SK-N-MC (cell line): ENCODE measurements at regions not wholly inside any gene's neighbourhood (a gene's known extent, or its start where the extent isn't known, plus 50 kb on each side); places are given as distances from the start of the nearest gene placed in this dataset.

ENCODE experiments used
- DNase-seq: peaks from one replicate; pipeline ENCODE4 v3.0.0-alpha.2; 2011; ENCODE audit warnings: low read depth, low spot score
- H3K27ac ChIP-seq: fragments of 200-600 bp; sonication (generic); 2 replicates; pipeline ENCODE4 v1.5.1; 2016; ENCODE audit warnings: mixed run types
- H3K36me3 ChIP-seq: fragments of 200-600 bp; sonication (generic); 2 replicates; pipeline ENCODE4 v1.6.1; 2017; ENCODE audit warnings: antibody characterized with exemption, low read length, mixed read lengths; ENCODE audit not compliant: insufficient read depth
- H3K4me3 ChIP-seq: fragments of 200-600 bp; sonication (generic); 2 replicates; pipeline ENCODE4 v1.5.1; 2016
- H3K9ac ChIP-seq: fragments of 200-600 bp; sonication (generic); 2 replicates; pipeline ENCODE4 v1.8.0; 2017; ENCODE audit warnings: mixed run types, mixed read lengths; ENCODE audit not compliant: insufficient read length
- H3K9me3 ChIP-seq: fragments of 200-600 bp; sonication (generic); 2 replicates; pipeline ENCODE4 v1.6.1; 2017; ENCODE audit warnings: low read depth, mild to moderate bottlenecking, antibody characterized with exemption, low read length, moderate library complexity, mixed read lengths
- EZH2 ChIP-seq: fragments of 200-600 bp; sonication (generic); IDR thresholded peaks from one replicate; pipeline ENCODE4 v1.6.1; 2017; ENCODE audit warnings: antibody characterized with exemption
- FOXP2 ChIP-seq: optimal IDR thresholded peaks from 2 replicates; pipeline ENCODE3; 2011; ENCODE audit warnings: mild to moderate bottlenecking, moderate library complexity; ENCODE audit not compliant: insufficient read depth; ENCODE audit errors: extremely low read length, control extremely low read depth
- POLR2AphosphoS5 ChIP-seq: IDR thresholded peaks from 2 replicates; pipeline ENCODE4 v1.6.1; 2012; ENCODE audit warnings: mild to moderate bottlenecking, low read depth, low read length, borderline replicate concordance

- H3K36me3 ChIP-seq, result no peaks in the 10 kb centered on the region
- no peak for TF ChIP-seq POLR2AphosphoS5
- no peak for TF ChIP-seq EZH2
- no peak for TF ChIP-seq FOXP2
- H3K4me3 ChIP-seq, result no peak overlapping the region
- H3K9me3 ChIP-seq, result no peaks in the 10 kb centered on the region
- no peak for DNase-seq
- no peak overlapping the region for H3K27ac ChIP-seq
- H3K9ac ChIP-seq, result no peak overlapping the region
These were observed 217.0 kb upstream of the CXCR4 start for GRCh38 chr2:136334967-136335366.

GRCh38 chr2:136332436-136333095 lies 214.6 kb upstream of the CXCR4 start:
- TF ChIP-seq EZH2 (no peak), POLR2AphosphoS5 (no peak), FOXP2 (no peak)
- Histone ChIP-seq H3K9me3 (no peaks in the 10 kb centered on the region), H3K9ac (no peak overlapping the region), H3K27ac (no peak overlapping the region), H3K36me3 (no peaks in the 10 kb centered on the region), H3K4me3 (no peak overlapping the region)
- DNase-seq, result no peak

- no peak for DNase-seq
- no peak overlapping the region for H3K9ac ChIP-seq
- TF ChIP-seq FOXP2 (no peak), EZH2 (no peak), POLR2AphosphoS5 (no peak)
- H3K4me3 ChIP-seq, result no peak overlapping the region
- no peaks in the 10 kb centered on the region for H3K9me3 ChIP-seq
- no peak overlapping the region for H3K27ac ChIP-seq
- no peaks in the 10 kb centered on the region for H3K36me3 ChIP-seq
These were observed 213.3 kb upstream of the CXCR4 start for GRCh38 chr2:136331226-136331625.

- Histone ChIP-seq H3K4me3 (no peak overlapping the region), H3K27ac (no peak overlapping the region), H3K9ac (no peak overlapping the region), H3K36me3 (no peaks in the 10 kb centered on the region), H3K9me3 (no peaks in the 10 kb centered on the region)
- TF ChIP-seq FOXP2 (no peak), EZH2 (no peak), POLR2AphosphoS5 (no peak)
- no peak for DNase-seq
These were observed 210.4 kb upstream of the CXCR4 start for GRCh38 chr2:136328207-136328795.

- no peak overlapping the region for H3K9ac ChIP-seq
- H3K9me3 ChIP-seq, result no peaks in the 10 kb centered on the region
- no peak overlapping the region for H3K4me3 ChIP-seq
- no peak for TF ChIP-seq FOXP2
- no peak for TF ChIP-seq POLR2AphosphoS5
- no peak for TF ChIP-seq EZH2
- no peak for DNase-seq
- H3K27ac ChIP-seq, result no peak overlapping the region
- no peaks in the 10 kb centered on the region for H3K36me3 ChIP-seq
These were observed 209.4 kb upstream of the CXCR4 start for GRCh38 chr2:136327162-136327852.

- no peak for DNase-seq
- TF ChIP-seq FOXP2 (no peak), POLR2AphosphoS5 (no peak), EZH2 (no peak)
- Histone ChIP-seq H3K9ac (no peak overlapping the region), H3K36me3 (no peaks in the 10 kb centered on the region), H3K9me3 (no peaks in the 10 kb centered on the region), H3K27ac (no peak overlapping the region), H3K4me3 (no peak overlapping the region)
These were observed 207.9 kb upstream of the CXCR4 start for GRCh38 chr2:136325844-136326331.

GRCh38 chr2:136324966-136325365 lies 207.0 kb upstream of the CXCR4 start:
- TF ChIP-seq EZH2, result no peak
- TF ChIP-seq FOXP2, result no peak
- Histone ChIP-seq H3K9me3 (no peaks in the 10 kb centered on the region), H3K36me3 (no peaks in the 10 kb centered on the region), H3K4me3 (no peak overlapping the region), H3K27ac (no peak overlapping the region), H3K9ac (no peak overlapping the region)
- DNase-seq, result no peak

GRCh38 chr2:136323935-136324334 lies 206.0 kb upstream of the CXCR4 start:
- no peak overlapping the region for H3K27ac ChIP-seq
- H3K4me3 ChIP-seq, result no peak overlapping the region
- no peaks in the 10 kb centered on the region for H3K36me3 ChIP-seq
- no peak for TF ChIP-seq EZH2
- TF ChIP-seq POLR2AphosphoS5, result no peak
- no peak for TF ChIP-seq FOXP2
- no peak for DNase-seq
- no peaks in the 10 kb centered on the region for H3K9me3 ChIP-seq
- no peak overlapping the region for H3K9ac ChIP-seq

- H3K36me3 ChIP-seq, result no peaks in the 10 kb centered on the region
- no peak overlapping the region for H3K27ac ChIP-seq
- H3K4me3 ChIP-seq, result no peak overlapping the region
- H3K9ac ChIP-seq, result no peak overlapping the region
- H3K9me3 ChIP-seq, result no peaks in the 10 kb centered on the region
- TF ChIP-seq FOXP2 (no peak), POLR2AphosphoS5 (no peak), EZH2 (no peak)
- no peak for DNase-seq
These were observed 205.2 kb upstream of the CXCR4 start for GRCh38 chr2:136323195-136323594.
